HCT116 (cell line): ENCODE measurements at regions not wholly inside any gene's neighbourhood (a gene's known extent, or its start where the extent isn't known, plus 50 kb on each side); places are given as distances from the start of the nearest gene placed in this dataset.

Source experiments
- ATAC-seq: fragments of 200-7000 bp; cut with Tn5 transposase; 2 replicates; pipeline ENCODE4 v1.9.1; 2020; ENCODE audit warnings: mild to moderate bottlenecking, moderate library complexity
- BruUV-seq: library from RNA; stranded (reverse); fragments of 400-500 nt; replicated peaks from 2 replicates; lab custom pipeline; 2021; lab: Mats Ljungman, UMichigan
- CTCF ChIA-PET: fragments of 300-600 bp; sonication (Branson Sonifier 250); formaldehyde crosslinking; loops from one replicate; lab custom pipeline; 2021; ENCODE audit warnings: antibody characterized with exemption; lab: Charles Lee
- POLR2A ChIA-PET: fragments of 300-600, 350-600 bp; sonication (Branson Sonifier 250); formaldehyde crosslinking; loops from one replicate; lab custom pipeline; 2021; ENCODE audit warnings: antibody characterized with exemption; lab: Charles Lee
- RAD21 ChIA-PET, 2 experiments: fragments of 300-600 bp; sonication (Branson Sonifier 250); formaldehyde crosslinking; loops; one replicate each; lab custom pipeline; 2023; ENCODE audit warnings: low total read pairs in 2 of 2; ENCODE audit not compliant: uncharacterized antibody in 2 of 2, unreplicated experiment in 2 of 2, low non-redundant PET in 1 of 2; lab: Charles Lee
- DNase-seq: peaks from one replicate; pipeline ENCODE4 v3.0.0-alpha.2; 2010; ENCODE audit warnings: low read depth, low spot score
- H2AFZ ChIP-seq: fragments of 200-600 bp; shearing (Covaris generic), sonication (generic); 2 replicates; pipeline ENCODE4 v1.6.1; 2017; ENCODE audit warnings: low read depth, mixed run types, mixed read lengths, antibody characterized with exemption, low read length; ENCODE audit not compliant: poor library complexity, severe bottlenecking
- H3K27ac ChIP-seq: 2 replicates; pipeline ENCODE4 v1.5.1; 2012; ENCODE audit warnings: low read depth, low read length
- H3K27me3 ChIP-seq: fragments of 200-600 bp; sonication (generic); 2 replicates; pipeline ENCODE4 v1.6.1; 2016; ENCODE audit warnings: mixed run types, low read length, mixed read lengths; ENCODE audit not compliant: insufficient read depth
- H3K36me3 ChIP-seq, 2 experiments: fragments of 200-500 bp in 1 of 2; fragments of 200-600 bp in 1 of 2; sonication (Bioruptor generic) in 1 of 2; sonication (generic) in 1 of 2; 2 replicates each; pipeline versions ENCODE4 v1.5.1 to v1.6.1; 2014 to 2016; ENCODE audit warnings: low read length in 2 of 2, inconsistent platforms in 1 of 2, mixed read lengths in 1 of 2, mixed run types in 1 of 2; ENCODE audit not compliant: insufficient read depth in 2 of 2, control insufficient read depth in 1 of 2
- H3K4me1 ChIP-seq, 2 experiments: fragments of 200-600 bp in 1 of 2; sonication (generic) in 1 of 2; 2 replicates each; pipeline versions ENCODE4 v1.5.1 to v1.6.1; 2012 to 2017; ENCODE audit warnings: low read length in 2 of 2, inconsistent platforms in 1 of 2, mild to moderate bottlenecking in 1 of 2, mixed read lengths in 1 of 2, mixed run types in 1 of 2, moderate library complexity in 1 of 2; ENCODE audit not compliant: insufficient read depth in 2 of 2, control insufficient read depth in 1 of 2
- H3K4me2 ChIP-seq: fragments of 200-600 bp; sonication (generic); 2 replicates; pipeline ENCODE4 v1.6.1; 2017; ENCODE audit warnings: mixed run types, low read length, mixed read lengths
- H3K4me3 ChIP-seq, 2 experiments: fragments of 200-600 bp in 1 of 2; sonication (generic) in 1 of 2; replicated peaks in 1 of 2; 2 replicates each; pipeline ENCODE4 v1.5.1; 2011 to 2016; ENCODE audit warnings: low read length in 2 of 2, control low read depth in 1 of 2, low read depth in 1 of 2, mild to moderate bottlenecking in 1 of 2, mixed read lengths in 1 of 2, mixed run types in 1 of 2
- H3K79me2 ChIP-seq: fragments of 200-600 bp; sonication (generic); 2 replicates; pipeline ENCODE4 v1.6.1; 2017; ENCODE audit warnings: mild to moderate bottlenecking, mixed run types, low read length, moderate library complexity, mixed read lengths; ENCODE audit not compliant: insufficient read depth
- H3K9ac ChIP-seq: fragments of 200-600 bp; sonication (generic); 2 replicates; pipeline ENCODE4 v1.6.1; 2016; ENCODE audit warnings: low read length, mixed read lengths
- H3K9me2 ChIP-seq: fragments of 200-600 bp; sonication (generic), shearing (Covaris generic); 2 replicates; pipeline ENCODE4 v1.6.1; 2017; ENCODE audit warnings: mixed run types, mild to moderate bottlenecking, moderate library complexity; ENCODE audit not compliant: insufficient read depth
- H3K9me3 ChIP-seq, 2 experiments: fragments of 200-500 bp in 1 of 2; fragments of 200-600 bp in 1 of 2; sonication (Bioruptor generic) in 1 of 2; sonication (generic) in 1 of 2; 2 replicates each; pipeline ENCODE4 v1.6.1; 2014 to 2017; ENCODE audit warnings: low read length in 2 of 2, mixed read lengths in 2 of 2, inconsistent platforms in 1 of 2, low read depth in 1 of 2, mild to moderate bottlenecking in 1 of 2, mixed run types in 1 of 2, moderate library complexity in 1 of 2; ENCODE audit not compliant: control insufficient read depth in 1 of 2, insufficient read depth in 1 of 2
- H4K20me1 ChIP-seq: fragments of 200-600 bp; sonication (generic), shearing (Covaris generic); 2 replicates; pipeline ENCODE4 v1.6.1; 2017; ENCODE audit warnings: mixed run types, mild to moderate bottlenecking, moderate library complexity; ENCODE audit not compliant: insufficient read depth
- CEBPB ChIP-seq: IDR thresholded peaks from 2 replicates; pipeline ENCODE4 v1.6.1; 2012; ENCODE audit warnings: low read depth
- CTCF ChIP-seq, 3 experiments: fragments of 200-600 bp in 1 of 3; sonication (generic) in 1 of 3; IDR thresholded peaks in 2 of 3; conservative IDR thresholded peaks in 1 of 3; 2 replicates each; pipeline ENCODE4 v1.5.1; 2012 to 2017; ENCODE audit warnings: low read depth in 2 of 3, low read length in 2 of 3, antibody characterized with exemption in 1 of 3, borderline replicate concordance in 1 of 3, control low read depth in 1 of 3, mild to moderate bottlenecking in 1 of 3, mixed read lengths in 1 of 3, mixed run types in 1 of 3, moderate library complexity in 1 of 3; ENCODE audit not compliant: insufficient read depth in 1 of 3
- EGR1 ChIP-seq: IDR thresholded peaks from 2 replicates; pipeline ENCODE4 v1.6.1; 2012; ENCODE audit warnings: low read depth
- ELF1 ChIP-seq: IDR thresholded peaks from 2 replicates; pipeline ENCODE4 v1.6.1; 2012; ENCODE audit warnings: low read depth, borderline replicate concordance
- EZH2 ChIP-seq: fragments of 200-600 bp; sonication (generic); IDR thresholded peaks from 2 replicates; pipeline ENCODE4 v1.6.1; 2017; ENCODE audit warnings: antibody characterized with exemption, mixed run types
- EZH2phosphoT487 ChIP-seq: fragments of 200-600 bp; IDR thresholded peaks from 2 replicates; pipeline ENCODE4 v1.6.1; 2018; ENCODE audit warnings: antibody characterized with exemption, borderline replicate concordance
- FOSL1 ChIP-seq: IDR thresholded peaks from 2 replicates; pipeline ENCODE4 v1.6.1; 2012; ENCODE audit warnings: low read depth
- JUND ChIP-seq: IDR thresholded peaks from 2 replicates; pipeline ENCODE4 v1.6.1; 2012
- MAX ChIP-seq: IDR thresholded peaks from 2 replicates; pipeline ENCODE4 v1.6.1; 2012
- RAD21 ChIP-seq: IDR thresholded peaks from 2 replicates; pipeline ENCODE4 v1.6.1; 2012; ENCODE audit warnings: low read depth, mild to moderate bottlenecking
- SP1 ChIP-seq: IDR thresholded peaks from 2 replicates; pipeline ENCODE4 v1.6.1; 2012; ENCODE audit warnings: low read depth
- SRF ChIP-seq: IDR thresholded peaks from 2 replicates; pipeline ENCODE4 v1.6.1; 2012; ENCODE audit warnings: low read depth
- ZBTB33 ChIP-seq: IDR thresholded peaks from 2 replicates; pipeline ENCODE4 v1.6.1; 2011; ENCODE audit warnings: mild to moderate bottlenecking, low read length, moderate library complexity; ENCODE audit not compliant: insufficient replicate concordance; ENCODE audit errors: extremely low read depth
- intact Hi-C: fragments of 100-400 bp; cut with micrococcal nuclease; formaldehyde crosslinking; loops from 2 replicates; pipeline ENCODE4 v1.10.0; 2022

DNA sequence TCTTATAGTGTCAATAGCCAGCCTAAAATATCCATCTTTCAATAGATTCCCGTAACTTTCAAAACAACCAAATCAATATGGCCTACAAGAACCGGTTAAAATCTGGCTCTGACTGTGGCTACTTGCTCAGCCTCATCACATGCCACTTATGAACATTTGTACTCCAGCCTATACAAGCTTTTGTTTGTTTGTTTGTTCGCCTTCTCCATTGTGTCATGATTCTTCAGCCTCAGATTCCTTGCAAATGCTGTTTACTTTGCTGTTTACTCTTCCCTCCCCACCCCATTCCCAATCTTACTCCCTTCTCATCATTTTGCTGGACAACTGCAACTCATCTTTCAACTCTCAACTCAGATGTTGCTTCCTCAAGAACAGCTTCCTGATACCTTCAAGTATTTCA is 161.2 kb downstream of the CAPZA3 start:
- no peak for ATAC-seq

More for the DNA sequence above, 161.2 kb downstream of the CAPZA3 start:
- TF ChIP-seq SP1 (no peak), RAD21 (no peak), ZBTB33 (no peak), FOSL1 (no peak), CEBPB (no peak), EGR1 (no peak), EZH2 (no peak), CTCF (IDR thresholded peaks at IDR 0.05 in 2 of 3, conservative IDR thresholded peaks at IDR 0.05 in 1 of 3; ENCODE audit: borderline replicate concordance in 1 of 3, insufficient read depth in 1 of 3, low read depth in 2 of 3, low read length in 2 of 3) (no peak), EZH2phosphoT487 (no peak), MAX (no peak), SRF (no peak), JUND (no peak), ELF1 (no peak)
- TF ChIP-seq, all 23 proteins: peak for 0
- Histone ChIP-seq H4K20me1 (no peaks in the 10 kb centered on the region), H3K9me3 (no peaks in the 10 kb centered on the region), H3K9me2 (no peaks in the 10 kb centered on the region), H3K79me2 (no peaks in the 10 kb centered on the region), H3K4me2 (no peak overlapping the region), H3K9ac (no peak overlapping the region), H2AFZ (no peak overlapping the region), H3K4me1 (no peaks in the 10 kb centered on the region), H3K27me3 (no peaks in the 10 kb centered on the region), H3K36me3 (no peaks in the 10 kb centered on the region), H3K4me3 (no peak overlapping the region), H3K27ac (no peak overlapping the region)
- ChIA-PET POLR2A (no interaction called here), RAD21 (no interaction called here), CTCF (no interaction called here)
- intact Hi-C loops = no loop called here
- no peak for DNase-seq
- no TSS peak for BruUV-seq
